A549 (cell line): ENCODE measurements at regions not wholly inside any gene's neighbourhood (a gene's known extent, or its start where the extent isn't known, plus 50 kb on each side); places are given as distances from the start of the nearest gene placed in this dataset.

ENCODE experiments used
- CTCF ChIP-seq: fragments of >200 bp; sonication (Bioruptor Twin); formaldehyde crosslinking; IDR thresholded peaks from 3 replicates; pipeline ENCODE4 v1.5.1; 2016
- HEYL ChIP-seq: fragments of 250-450 bp; sonication (Bioruptor Pico); IDR thresholded peaks from 2 replicates; pipeline ENCODE4 v1.8.0; 2021; ENCODE audit warnings: mild to moderate bottlenecking, moderate library complexity
- NR3C1 ChIP-seq: fragments of >200 bp; sonication (Bioruptor Twin); formaldehyde crosslinking; IDR thresholded peaks from 3 replicates; pipeline ENCODE4 v1.6.1; 2017

GRCh38 chr4:59637596-59637995 lies 1562.5 kb upstream of the ADGRL3 start:
- TF ChIP-seq HEYL (CRISPR knock-in tag) = no peak
- TF ChIP-seq CTCF = no peak
- no peak for TF ChIP-seq NR3C1
